HEK293 (cell line): ENCODE measurements at regions not wholly inside any gene's neighbourhood (a gene's known extent, or its start where the extent isn't known, plus 50 kb on each side); places are given as distances from the start of the nearest gene placed in this dataset.

ENCODE experiments used
- CTCF ChIA-PET: fragments of 350-600 bp; formaldehyde crosslinking; extraction: SDS; loops from one replicate; lab custom pipeline; 2021; ENCODE audit warnings: antibody characterized with exemption; lab: Yijun Ruan, JAX
- POLR2A ChIA-PET: fragments of 300-600 bp; formaldehyde crosslinking; extraction: SDS; loops from one replicate; lab custom pipeline; 2020; ENCODE audit warnings: antibody characterized with exemption, inconsistent platforms; lab: Yijun Ruan, JAX
- H3K27ac ChIP-seq: fragments of 200-500 bp; sonication (Bioruptor generic); 2 replicates; pipeline ENCODE4 v1.5.1; 2014; ENCODE audit warnings: low read depth, low read length, control low read depth, inconsistent platforms; ENCODE audit errors: extremely low read depth
- H3K36me3 ChIP-seq, 2 experiments: fragments of 200-500 bp in 1 of 2; sonication (Bioruptor generic) in 1 of 2; 1 replicate in 1 of 2; 2 replicates in 1 of 2; pipeline ENCODE4 v1.5.1; 2014 to 2017; ENCODE audit warnings: inconsistent platforms in 2 of 2, low read length in 2 of 2; ENCODE audit not compliant: control insufficient read depth in 2 of 2, insufficient read depth in 1 of 2
- H3K4me1 ChIP-seq: fragments of 200-500 bp; sonication (Bioruptor generic); 2 replicates; pipeline ENCODE4 v1.5.1; 2014; ENCODE audit warnings: mild to moderate bottlenecking, low read length, inconsistent platforms; ENCODE audit not compliant: control insufficient read depth, insufficient read depth
- H3K4me3 ChIP-seq: 2 replicates; pipeline ENCODE4 v1.5.1; 2011; ENCODE audit warnings: low read depth, mild to moderate bottlenecking, control low read depth, low read length, moderate library complexity
- H3K9me3 ChIP-seq: fragments of 200-500 bp; sonication (Bioruptor generic); 2 replicates; pipeline ENCODE4 v1.5.1; 2014; ENCODE audit warnings: low read depth, low read length, inconsistent platforms; ENCODE audit not compliant: control insufficient read depth, insufficient read depth
- BCL11A ChIP-seq: fragments of 450-650 bp; formaldehyde crosslinking; IDR thresholded peaks from 2 replicates; pipeline ENCODE4 v1.5.1; 2016; ENCODE audit warnings: low read depth, missing biosample characterization, missing genetic modification characterization
- BCL11B ChIP-seq: fragments of 450-650 bp; formaldehyde crosslinking; IDR thresholded peaks from 2 replicates; pipeline ENCODE4 v1.5.1; 2016; ENCODE audit warnings: low read depth, missing biosample characterization, missing genetic modification characterization
- GFI1B ChIP-seq: fragments of 450-650 bp; formaldehyde crosslinking; IDR thresholded peaks from 2 replicates; pipeline ENCODE4 v1.5.1; 2016; ENCODE audit warnings: missing biosample characterization, missing genetic modification characterization
- HOXC10 ChIP-seq: sonication (generic); formaldehyde crosslinking; IDR thresholded peaks from 2 replicates; pipeline ENCODE4 v1.8.1; 2023; ENCODE audit warnings: mild to moderate bottlenecking, missing genetic modification reagents
- MZF1 ChIP-seq: fragments of 450-650 bp; formaldehyde crosslinking; IDR thresholded peaks from 2 replicates; pipeline ENCODE4 v1.5.1; 2017; ENCODE audit warnings: missing biosample characterization, missing genetic modification characterization, borderline replicate concordance
- SCRT1 ChIP-seq: fragments of 450-650 bp; formaldehyde crosslinking; IDR thresholded peaks from 2 replicates; pipeline ENCODE4 v1.5.1; 2016; ENCODE audit warnings: missing biosample characterization, missing genetic modification characterization, borderline replicate concordance
- SP7 ChIP-seq: fragments of 450-650 bp; formaldehyde crosslinking; IDR thresholded peaks from 2 replicates; pipeline ENCODE4 v1.5.1; 2016; ENCODE audit warnings: missing biosample characterization, missing genetic modification characterization
- TRIM28 ChIP-seq: IDR thresholded peaks from 2 replicates; pipeline ENCODE4 v1.6.1; 2011; ENCODE audit warnings: low read length, control low read depth, borderline replicate concordance
- ZNF2 ChIP-seq: fragments of 450-650 bp; formaldehyde crosslinking; IDR thresholded peaks from 2 replicates; pipeline ENCODE4 v1.5.1; 2016; ENCODE audit warnings: missing biosample characterization, missing genetic modification characterization
- ZNF223 ChIP-seq: fragments of 450-650 bp; formaldehyde crosslinking; IDR thresholded peaks from 2 replicates; pipeline ENCODE4 v1.5.1; 2016; ENCODE audit warnings: missing biosample characterization, missing genetic modification characterization
- ZNF266 ChIP-seq: fragments of 450-650 bp; formaldehyde crosslinking; IDR thresholded peaks from 2 replicates; pipeline ENCODE4 v1.5.1; 2016; ENCODE audit warnings: missing biosample characterization, missing genetic modification characterization, low read depth
- ZNF311 ChIP-seq: fragments of 450-650 bp; formaldehyde crosslinking; IDR thresholded peaks from 2 replicates; pipeline ENCODE4 v1.5.1; 2017; ENCODE audit warnings: missing biosample characterization, missing genetic modification characterization, borderline replicate concordance
- ZNF341 ChIP-seq: fragments of 450-650 bp; formaldehyde crosslinking; IDR thresholded peaks from 2 replicates; pipeline ENCODE4; 2016; ENCODE audit warnings: low read depth, missing biosample characterization, missing genetic modification characterization
- ZNF366 ChIP-seq: fragments of 450-650 bp; formaldehyde crosslinking; conservative IDR thresholded peaks from 2 replicates; pipeline ENCODE4 v1.5.1; 2016; ENCODE audit warnings: missing biosample characterization, missing genetic modification characterization
- ZNF391 ChIP-seq: fragments of 450-650 bp; formaldehyde crosslinking; IDR thresholded peaks from 2 replicates; pipeline ENCODE4 v1.5.1; 2016; ENCODE audit warnings: low read depth, missing biosample characterization, missing genetic modification characterization, borderline replicate concordance
- ZNF416 ChIP-seq: fragments of 450-650 bp; formaldehyde crosslinking; IDR thresholded peaks from 2 replicates; pipeline ENCODE4 v1.5.1; 2016; ENCODE audit warnings: missing biosample characterization, missing genetic modification characterization
- ZNF510 ChIP-seq: fragments of 450-650 bp; formaldehyde crosslinking; IDR thresholded peaks from 2 replicates; pipeline ENCODE4 v1.5.1; 2018; ENCODE audit warnings: mild to moderate bottlenecking, missing genetic modification characterization, missing biosample characterization; ENCODE audit not compliant: insufficient replicate concordance
- ZNF558 ChIP-seq: fragments of 450-650 bp; formaldehyde crosslinking; IDR thresholded peaks from 2 replicates; pipeline ENCODE4 v1.5.1; 2016; ENCODE audit warnings: missing biosample characterization, missing genetic modification characterization
- ZNF701 ChIP-seq: fragments of 450-650 bp; formaldehyde crosslinking; IDR thresholded peaks from 2 replicates; pipeline ENCODE4 v1.5.1; 2016; ENCODE audit warnings: missing biosample characterization, missing genetic modification characterization
- ZNF707 ChIP-seq: fragments of 450-650 bp; formaldehyde crosslinking; IDR thresholded peaks from 2 replicates; pipeline ENCODE4 v1.5.1; 2016; ENCODE audit warnings: missing biosample characterization, missing genetic modification characterization
- ZNF776 ChIP-seq: fragments of 450-650 bp; formaldehyde crosslinking; IDR thresholded peaks from 2 replicates; pipeline ENCODE4 v1.5.0; 2017; ENCODE audit warnings: missing biosample characterization, missing genetic modification characterization, borderline replicate concordance
- TF ChIP-seq, protein P1 (sequence below): fragments of 450-650 bp; formaldehyde crosslinking; IDR thresholded peaks from 2 replicates; pipeline ENCODE4 v1.5.0; 2017; ENCODE audit warnings: missing biosample characterization, missing genetic modification characterization, borderline replicate concordance
- TF ChIP-seq, protein P2 (sequence below): fragments of 450-650 bp; formaldehyde crosslinking; IDR thresholded peaks from 2 replicates; pipeline ENCODE4 v1.5.1; 2016; ENCODE audit warnings: missing biosample characterization, missing genetic modification characterization

DNA sequence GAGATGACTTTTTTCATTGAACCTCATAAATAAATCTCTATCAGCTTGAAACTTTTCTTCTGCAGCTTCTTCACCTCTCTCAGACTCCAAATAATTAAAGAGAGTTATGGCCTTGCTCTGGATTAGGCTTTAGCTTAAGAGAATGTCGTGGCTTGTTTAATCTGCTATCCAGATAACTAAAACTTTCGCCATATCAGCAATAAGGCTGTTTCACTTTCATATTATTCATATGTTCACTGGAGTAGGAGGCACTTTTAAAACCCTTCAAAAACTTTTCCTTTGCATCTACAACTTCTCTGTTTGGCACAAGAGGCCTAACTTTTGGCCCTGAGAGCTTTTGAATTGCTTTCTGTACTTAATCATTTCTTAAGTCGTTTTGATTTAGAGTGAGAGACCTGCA is 386.9 kb upstream of the FAM174A start (continued):
- TF ChIP-seq, protein P1, sequence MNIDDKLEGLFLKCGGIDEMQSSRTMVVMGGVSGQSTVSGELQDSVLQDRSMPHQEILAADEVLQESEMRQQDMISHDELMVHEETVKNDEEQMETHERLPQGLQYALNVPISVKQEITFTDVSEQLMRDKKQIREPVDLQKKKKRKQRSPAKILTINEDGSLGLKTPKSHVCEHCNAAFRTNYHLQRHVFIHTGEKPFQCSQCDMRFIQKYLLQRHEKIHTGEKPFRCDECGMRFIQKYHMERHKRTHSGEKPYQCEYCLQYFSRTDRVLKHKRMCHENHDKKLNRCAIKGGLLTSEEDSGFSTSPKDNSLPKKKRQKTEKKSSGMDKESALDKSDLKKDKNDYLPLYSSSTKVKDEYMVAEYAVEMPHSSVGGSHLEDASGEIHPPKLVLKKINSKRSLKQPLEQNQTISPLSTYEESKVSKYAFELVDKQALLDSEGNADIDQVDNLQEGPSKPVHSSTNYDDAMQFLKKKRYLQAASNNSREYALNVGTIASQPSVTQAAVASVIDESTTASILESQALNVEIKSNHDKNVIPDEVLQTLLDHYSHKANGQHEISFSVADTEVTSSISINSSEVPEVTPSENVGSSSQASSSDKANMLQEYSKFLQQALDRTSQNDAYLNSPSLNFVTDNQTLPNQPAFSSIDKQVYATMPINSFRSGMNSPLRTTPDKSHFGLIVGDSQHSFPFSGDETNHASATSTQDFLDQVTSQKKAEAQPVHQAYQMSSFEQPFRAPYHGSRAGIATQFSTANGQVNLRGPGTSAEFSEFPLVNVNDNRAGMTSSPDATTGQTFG (tag by site-specific recombination): no peak
- TF ChIP-seq ZNF366 (tag by site-specific recombination): no peak

DNA sequence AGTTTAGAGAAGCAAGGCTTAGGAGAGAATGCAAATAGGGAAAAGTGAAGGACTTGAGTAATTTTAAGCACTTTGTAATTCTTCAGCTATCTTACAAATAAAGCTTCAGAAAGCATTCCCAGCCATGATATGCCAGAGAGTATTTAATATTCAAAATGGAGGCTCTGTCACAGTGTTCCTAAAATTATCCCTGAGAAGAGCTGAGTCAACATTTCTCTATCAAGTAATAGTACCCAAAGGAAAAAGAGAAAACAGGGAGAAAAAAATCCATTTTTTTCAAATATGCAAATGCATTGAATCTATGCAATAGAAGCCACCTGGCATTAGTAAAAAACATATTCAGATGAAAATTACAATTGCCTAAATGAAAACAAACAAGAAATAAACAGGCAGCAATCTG is 392.6 kb upstream of the FAM174A start:
- no peaks in the 10 kb centered on the region for H3K4me1 ChIP-seq
- no peaks in the 10 kb centered on the region for H3K36me3 ChIP-seq
- no peak overlapping the region for H3K27ac ChIP-seq
- H3K4me3 ChIP-seq: no peak overlapping the region
- CTCF ChIA-PET: no interaction called here
- POLR2A ChIA-PET: no interaction called here
- TF ChIP-seq GFI1B (no peak), ZNF223 (tag by site-specific recombination) (no peak), ZNF416 (tag by site-specific recombination) (no peak), BCL11A (tag by site-specific recombination) (no peak), BCL11B (tag by site-specific recombination) (no peak), MZF1 (tag by site-specific recombination) (no peak), ZNF391 (tag by site-specific recombination) (no peak), ZNF311 (tag by site-specific recombination) (no peak), ZNF341 (no peak), TRIM28 (no peak), ZNF2 (tag by site-specific recombination) (no peak), ZNF558 (tag by site-specific recombination) (no peak), ZNF701 (tag by site-specific recombination) (no peak)
- H3K9me3 ChIP-seq: no peaks in the 10 kb centered on the region

DNA sequence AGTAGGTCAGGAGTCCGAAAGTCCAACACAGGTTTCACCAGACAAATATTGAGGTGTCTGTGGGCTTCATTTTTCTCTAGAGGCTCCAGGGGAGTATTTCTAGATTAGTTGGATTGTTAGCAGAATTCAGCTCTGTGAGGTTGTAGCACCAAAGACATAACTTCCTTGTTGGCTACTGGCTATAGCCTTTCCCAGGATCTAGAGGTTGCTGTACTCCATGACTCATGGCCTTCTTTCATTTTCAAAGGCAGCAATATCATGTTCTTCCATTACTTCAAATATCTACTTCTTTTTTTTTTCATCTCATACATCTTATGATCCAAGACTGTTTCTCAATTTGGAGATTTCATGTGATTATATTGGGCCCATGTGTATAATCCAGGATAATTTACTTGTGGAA is 404.0 kb upstream of the FAM174A start:
- H3K9me3 ChIP-seq: no peaks in the 10 kb centered on the region
- CTCF ChIA-PET: no interaction called here
- H3K4me1 ChIP-seq: no peaks in the 10 kb centered on the region
- H3K4me3 ChIP-seq: no peak overlapping the region
- POLR2A ChIA-PET: no interaction called here
- no peak overlapping the region for H3K27ac ChIP-seq
- TF ChIP-seq ZNF776 (tag by site-specific recombination) (no peak), ZNF366 (tag by site-specific recombination) (no peak), HOXC10 (no peak), ZNF510 (tag by site-specific recombination) (no peak), ZNF707 (tag by site-specific recombination) (no peak), SP7 (tag by site-specific recombination) (no peak), SCRT1 (tag by site-specific recombination) (no peak), ZNF266 (tag by site-specific recombination) (no peak)
- TF ChIP-seq, protein P2, sequence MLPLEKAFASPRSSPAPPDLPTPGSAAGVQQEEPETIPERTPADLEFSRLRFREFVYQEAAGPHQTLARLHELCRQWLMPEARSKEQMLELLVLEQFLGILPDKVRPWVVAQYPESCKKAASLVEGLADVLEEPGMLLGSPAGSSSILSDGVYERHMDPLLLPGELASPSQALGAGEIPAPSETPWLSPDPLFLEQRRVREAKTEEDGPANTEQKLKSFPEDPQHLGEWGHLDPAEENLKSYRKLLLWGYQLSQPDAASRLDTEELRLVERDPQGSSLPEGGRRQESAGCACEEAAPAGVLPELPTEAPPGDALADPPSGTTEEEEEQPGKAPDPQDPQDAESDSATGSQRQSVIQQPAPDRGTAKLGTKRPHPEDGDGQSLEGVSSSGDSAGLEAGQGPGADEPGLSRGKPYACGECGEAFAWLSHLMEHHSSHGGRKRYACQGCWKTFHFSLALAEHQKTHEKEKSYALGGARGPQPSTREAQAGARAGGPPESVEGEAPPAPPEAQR (tag by site-specific recombination): no peak
- H3K36me3 ChIP-seq: no peaks in the 10 kb centered on the region
